ENCODE measurements at regions not wholly inside any gene's neighbourhood (a gene's known extent, or its start where the extent isn't known, plus 50 kb on each side); places are given as distances from the start of the nearest gene placed in this dataset.

- TF ChIP-seq CTCF (conservative IDR thresholded peaks at IDR 0.05) (no peak), EZH2 (IDR thresholded peaks at IDR 0.05; ENCODE audit: low read depth) (no peak)
These were observed 704.3 kb downstream of the FGF9 start for GRCh38 chr13:22375151-22375550.
